Esophagus squamous epithelium (tissue), 4 donors: ENCODE measurements at regions not wholly inside any gene's neighbourhood (a gene's known extent, or its start where the extent isn't known, plus 50 kb on each side); places are given as distances from the start of the nearest gene placed in this dataset.

Experiments used
- CTCF ChIP-seq, 6 experiments: fragments of 450-650 bp in 4 of 6; fragments of 200-600 bp in 2 of 6; sonication (generic) in 2 of 6; IDR thresholded peaks; one replicate each; pipeline ENCODE4 v1.5.1; 2016 to 2019; ENCODE audit warnings: antibody characterized with exemption in 6 of 6, mild to moderate bottlenecking in 4 of 6, moderate library complexity in 4 of 6
- POLR2A ChIP-seq, 4 donors: fragments of 450-650 bp; IDR thresholded peaks; one replicate each; pipeline ENCODE4 v1.6.1; 2017; ENCODE audit warnings: antibody characterized with exemption in 4 of 4, mild to moderate bottlenecking in 4 of 4, moderate library complexity in 3 of 4

GRCh38 chr20:5400164-5400762 lies 83.5 kb upstream of the PROKR2 start:
- TF ChIP-seq CTCF (IDR thresholded peaks at IDR 0.05) (no peak), POLR2A (IDR thresholded peaks at IDR 0.05) (no peak)
